Activated CD8-positive, alpha-beta T cell treated with anti-CD3 and anti-CD28 coated beads for 36 hours (primary cell): ENCODE measurements at regions not wholly inside any gene's neighbourhood (a gene's known extent, or its start where the extent isn't known, plus 50 kb on each side); places are given as distances from the start of the nearest gene placed in this dataset.

ENCODE experiments used
- ATAC-seq: fragments of 200-7000 bp; cut with Tn5 transposase; one replicate; pipeline ENCODE4 v1.10.0; 2021; ENCODE audit warnings: mild to moderate bottlenecking, moderate library complexity
- CTCF ChIA-PET: fragments of 350-600 bp; sonication (Branson Sonifier 250); formaldehyde crosslinking; loops from one replicate; lab custom pipeline; 2021; ENCODE audit warnings: antibody characterized with exemption; lab: Charles Lee
- POLR2A ChIA-PET: fragments of 350-600 bp; sonication (Branson Sonifier 250); formaldehyde crosslinking; loops from one replicate; lab custom pipeline; 2021; ENCODE audit warnings: antibody characterized with exemption; lab: Charles Lee
- DNase-seq: peaks from one replicate; pipeline ENCODE4 v3.0.0-alpha.2; 2020
- H3K27ac Mint-ChIP-seq: one replicate; pipeline ENCODE4 v1.8.0; 2021; ENCODE audit warnings: mild to moderate bottlenecking, mixed read lengths
- H3K27me3 Mint-ChIP-seq: one replicate; pipeline ENCODE4 v1.8.0; 2021; ENCODE audit warnings: mixed read lengths
- H3K36me3 Mint-ChIP-seq: one replicate; pipeline ENCODE4 v1.8.0; 2021; ENCODE audit warnings: low read depth, mixed read lengths
- H3K4me1 Mint-ChIP-seq: one replicate; pipeline ENCODE4 v1.8.0; 2021; ENCODE audit warnings: low read depth, mixed read lengths
- H3K4me3 Mint-ChIP-seq: one replicate; pipeline ENCODE4 v1.8.0; 2021; ENCODE audit warnings: mild to moderate bottlenecking, moderate library complexity, mixed read lengths
- H3K9me3 Mint-ChIP-seq: one replicate; pipeline ENCODE4 v1.8.0; 2021; ENCODE audit warnings: mixed read lengths
- intact Hi-C: fragments of 100-400 bp; cut with micrococcal nuclease; formaldehyde crosslinking; loops from one replicate; pipeline ENCODE4 v1.10.0; 2022
- TF ChIP-seq, protein P1 (sequence below): fragments of 200-600 bp; IDR thresholded peaks from one replicate; pipeline ENCODE4 v1.8.0; 2022; ENCODE audit warnings: antibody characterized with exemption, mild to moderate bottlenecking

DNA sequence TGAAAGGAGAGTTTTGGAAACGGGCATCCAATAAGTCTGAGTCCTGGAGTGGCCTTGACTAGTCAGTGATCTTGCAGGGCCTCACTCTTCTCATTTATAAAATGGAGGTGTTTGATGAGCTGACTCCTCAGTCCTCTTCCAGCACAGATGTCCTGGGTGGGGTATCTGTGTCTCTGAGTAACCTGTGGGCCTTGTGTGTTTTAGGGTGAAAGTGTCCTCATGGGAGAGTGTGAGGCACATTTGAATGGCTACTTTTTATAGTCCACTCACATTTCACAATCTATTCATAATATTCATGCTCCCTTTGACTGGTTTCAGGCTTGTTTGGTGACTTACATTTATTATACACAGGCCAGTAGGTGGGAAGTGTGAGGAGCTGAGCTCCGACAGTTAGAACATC is 106.4 kb upstream of the CELF4 start:
- ChIA-PET CTCF (no interaction called here), POLR2A (no interaction called here)
- ATAC-seq (no peak), DNase-seq (no peak)
- TF ChIP-seq, protein P1, sequence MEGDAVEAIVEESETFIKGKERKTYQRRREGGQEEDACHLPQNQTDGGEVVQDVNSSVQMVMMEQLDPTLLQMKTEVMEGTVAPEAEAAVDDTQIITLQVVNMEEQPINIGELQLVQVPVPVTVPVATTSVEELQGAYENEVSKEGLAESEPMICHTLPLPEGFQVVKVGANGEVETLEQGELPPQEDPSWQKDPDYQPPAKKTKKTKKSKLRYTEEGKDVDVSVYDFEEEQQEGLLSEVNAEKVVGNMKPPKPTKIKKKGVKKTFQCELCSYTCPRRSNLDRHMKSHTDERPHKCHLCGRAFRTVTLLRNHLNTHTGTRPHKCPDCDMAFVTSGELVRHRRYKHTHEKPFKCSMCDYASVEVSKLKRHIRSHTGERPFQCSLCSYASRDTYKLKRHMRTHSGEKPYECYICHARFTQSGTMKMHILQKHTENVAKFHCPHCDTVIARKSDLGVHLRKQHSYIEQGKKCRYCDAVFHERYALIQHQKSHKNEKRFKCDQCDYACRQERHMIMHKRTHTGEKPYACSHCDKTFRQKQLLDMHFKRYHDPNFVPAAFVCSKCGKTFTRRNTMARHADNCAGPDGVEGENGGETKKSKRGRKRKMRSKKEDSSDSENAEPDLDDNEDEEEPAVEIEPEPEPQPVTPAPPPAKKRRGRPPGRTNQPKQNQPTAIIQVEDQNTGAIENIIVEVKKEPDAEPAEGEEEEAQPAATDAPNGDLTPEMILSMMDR, result no peak
- no peaks in the 10 kb centered on the region for H3K36me3 Mint-ChIP-seq
- H3K27ac Mint-ChIP-seq, result no peak overlapping the region
- H3K4me1 Mint-ChIP-seq, result no peaks in the 10 kb centered on the region
- peaks cover 2% of the 10 kb centered on the region for H3K9me3 Mint-ChIP-seq
- H3K4me3 Mint-ChIP-seq, result no peak overlapping the region
- H3K27me3 Mint-ChIP-seq, result no peaks in the 10 kb centered on the region
- intact Hi-C loops, result no loop called here

DNA sequence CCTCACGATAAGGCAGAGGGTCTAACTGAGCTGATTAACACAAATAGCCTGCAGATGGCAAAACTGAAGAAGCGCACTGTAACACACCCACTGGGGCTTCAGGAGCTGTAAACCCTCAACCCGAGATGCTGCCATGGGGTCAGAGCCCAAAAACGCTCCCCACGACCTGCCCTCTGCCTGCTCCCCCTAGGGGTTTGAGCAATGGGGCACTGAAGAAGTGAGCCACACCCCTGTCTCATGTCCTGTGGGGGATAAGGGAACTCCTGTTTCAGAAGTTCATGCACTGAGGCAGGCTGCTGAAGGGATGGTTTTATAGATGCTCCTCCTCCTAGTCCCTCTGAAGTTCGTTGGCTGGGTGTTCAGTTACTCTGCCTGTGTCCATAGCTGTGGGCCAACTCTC is 105.9 kb upstream of the CELF4 start:
- Mint-ChIP-seq H3K9me3 (peaks cover 2% of the 10 kb centered on the region), H3K4me1 (no peaks in the 10 kb centered on the region), H3K36me3 (no peaks in the 10 kb centered on the region), H3K27ac (no peak overlapping the region), H3K4me3 (no peak overlapping the region), H3K27me3 (no peaks in the 10 kb centered on the region)
- DNase-seq (no peak), ATAC-seq (no peak)
- ChIA-PET CTCF (no interaction called here), POLR2A (no interaction called here)
- intact Hi-C loops, result no loop called here
- TF ChIP-seq, protein P1, result no peak

DNA sequence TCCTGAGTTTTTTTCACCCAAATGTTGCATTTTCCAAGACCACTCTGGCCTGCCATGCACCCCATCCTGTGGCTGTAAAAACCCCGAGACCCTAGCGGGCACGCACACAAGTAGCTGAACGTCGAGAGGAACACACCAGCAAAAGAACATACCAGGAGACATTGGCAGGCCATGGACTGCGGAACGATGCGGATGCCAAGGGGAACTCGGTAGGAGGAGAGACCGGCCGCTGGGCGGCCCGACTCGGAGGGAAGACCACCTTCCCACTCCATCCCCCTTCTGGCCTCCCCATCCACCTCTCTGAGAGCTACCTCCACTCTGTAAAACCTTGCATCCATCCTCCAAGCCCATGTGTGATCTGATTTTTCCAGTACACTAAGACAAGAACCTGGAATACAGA is 105.5 kb upstream of the CELF4 start:
- Mint-ChIP-seq H3K36me3 (no peaks in the 10 kb centered on the region), H3K27me3 (no peaks in the 10 kb centered on the region), H3K9me3 (peaks cover 2% of the 10 kb centered on the region), H3K4me3 (no peak overlapping the region), H3K4me1 (no peaks in the 10 kb centered on the region), H3K27ac (no peak overlapping the region)
- DNase-seq (no peak), ATAC-seq (no peak)
- intact Hi-C loops, result no loop called here
- POLR2A ChIA-PET, result no interaction called here
- CTCF ChIA-PET, result no interaction called here
- TF ChIP-seq, protein P1, result no peak

DNA sequence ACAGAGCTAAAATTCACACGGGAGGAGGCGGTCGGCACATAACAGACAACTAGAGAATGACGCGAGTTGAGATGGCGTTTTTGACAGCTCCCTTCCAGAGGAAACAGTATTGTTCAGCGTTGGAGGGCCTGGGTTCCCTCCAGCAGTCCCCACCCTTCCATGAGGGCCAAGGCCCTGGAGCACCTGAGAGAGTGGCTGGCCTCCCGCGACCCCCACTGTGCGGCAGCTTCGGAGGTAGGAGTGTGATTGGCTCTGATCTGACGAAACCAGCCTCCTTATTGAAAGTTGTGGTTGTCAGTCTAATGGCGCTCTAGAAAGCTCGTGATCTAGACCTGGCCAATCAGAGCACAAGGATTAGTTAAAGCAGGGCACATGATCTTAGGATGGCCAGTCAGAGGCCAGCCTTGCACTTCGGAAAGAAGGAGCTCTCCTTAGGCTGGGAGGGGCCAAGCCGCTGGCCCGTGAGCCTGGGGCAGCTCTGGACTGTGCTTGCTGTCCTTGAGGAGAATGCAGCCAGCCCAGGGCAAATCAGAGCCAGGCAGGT is 104.5 kb upstream of the CELF4 start:
- POLR2A ChIA-PET, result no interaction called here
- H3K27ac Mint-ChIP-seq, result no peak overlapping the region
- no peak overlapping the region for H3K4me3 Mint-ChIP-seq
- peaks cover 2% of the 10 kb centered on the region for H3K9me3 Mint-ChIP-seq
- no peak for ATAC-seq
- intact Hi-C loops, result no loop called here
- no peaks in the 10 kb centered on the region for H3K36me3 Mint-ChIP-seq
- H3K4me1 Mint-ChIP-seq, result no peaks in the 10 kb centered on the region
- CTCF ChIA-PET, result no interaction called here
- TF ChIP-seq, protein P1, result no peak
- no peak for DNase-seq
- H3K27me3 Mint-ChIP-seq, result no peaks in the 10 kb centered on the region

DNA sequence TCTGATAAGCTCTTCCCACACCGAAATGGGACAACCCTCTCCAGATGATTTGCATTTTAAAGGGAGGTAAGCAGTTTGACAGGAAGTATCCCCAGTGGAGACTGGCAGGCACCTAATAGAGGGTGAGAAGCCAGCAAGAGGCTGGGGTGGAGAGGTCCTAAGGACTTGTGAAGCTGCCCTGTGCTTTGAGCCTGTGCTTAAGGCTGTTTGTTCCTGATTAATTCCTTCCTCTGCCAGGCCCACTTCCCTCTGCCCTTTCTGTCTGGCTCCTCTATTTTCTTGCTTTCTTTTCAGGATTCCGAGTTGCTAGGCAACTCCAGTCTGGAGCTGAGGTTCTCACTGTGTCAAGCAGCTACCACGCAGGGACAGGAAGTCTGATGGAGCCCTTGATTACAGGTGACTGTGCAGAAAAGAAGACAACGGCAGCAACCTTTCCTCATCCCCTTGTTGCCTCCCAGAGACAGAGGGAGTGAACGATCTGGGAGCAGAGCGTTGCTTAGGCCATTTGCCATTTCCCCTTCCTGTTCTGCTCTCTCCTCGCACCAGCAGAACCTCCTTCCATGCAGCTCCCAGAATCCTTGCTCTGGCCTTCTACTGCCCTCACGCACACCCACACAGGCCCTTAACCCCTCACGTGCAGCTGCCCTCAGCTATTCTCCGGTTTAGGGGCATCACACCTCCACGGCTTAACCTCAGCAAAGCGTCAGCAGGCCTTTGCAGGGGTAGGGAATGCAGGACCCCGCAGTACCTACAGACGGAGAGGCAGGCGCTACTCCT is 103.6 kb upstream of the CELF4 start:
- CTCF ChIA-PET, result no interaction called here
- TF ChIP-seq, protein P1, result no peak
- no peak for ATAC-seq
- peaks cover 2% of the 10 kb centered on the region for H3K9me3 Mint-ChIP-seq
- no peaks in the 10 kb centered on the region for H3K27me3 Mint-ChIP-seq
- no peaks in the 10 kb centered on the region for H3K4me1 Mint-ChIP-seq
- intact Hi-C loops, result no loop called here
- H3K27ac Mint-ChIP-seq, result no peak overlapping the region
- no peak overlapping the region for H3K4me3 Mint-ChIP-seq
- no peak for DNase-seq
- POLR2A ChIA-PET, result no interaction called here
- H3K36me3 Mint-ChIP-seq, result no peaks in the 10 kb centered on the region
